Mesothelial cell of epicardium (in vitro differentiated cells): ENCODE measurements at regions not wholly inside any gene's neighbourhood (a gene's known extent, or its start where the extent isn't known, plus 50 kb on each side); places are given as distances from the start of the nearest gene placed in this dataset.

Source experiments
- DNase-seq, 2 experiments: peaks; one replicate each; pipeline ENCODE4 v3.0.0; 2021; ENCODE audit warnings: low spot score in 2 of 2; ENCODE audit not compliant: unreplicated experiment in 2 of 2
- H3K27ac Mint-ChIP-seq: 2 replicates; pipeline ENCODE4 v1.8.0; 2021; ENCODE audit warnings: mixed read lengths
- H3K27me3 Mint-ChIP-seq: 2 replicates; pipeline ENCODE4 v1.8.0; 2021; ENCODE audit warnings: low read depth, mixed read lengths
- H3K36me3 Mint-ChIP-seq: 2 replicates; pipeline ENCODE4 v1.8.0; 2021; ENCODE audit warnings: mixed read lengths
- H3K4me1 Mint-ChIP-seq: 2 replicates; pipeline ENCODE4 v1.8.0; 2021; ENCODE audit warnings: mixed read lengths
- H3K4me3 Mint-ChIP-seq: 2 replicates; pipeline ENCODE4 v1.8.0; 2021; ENCODE audit warnings: mild to moderate bottlenecking, moderate library complexity, mixed read lengths
- H3K9me3 Mint-ChIP-seq: 2 replicates; pipeline ENCODE4 v1.8.0; 2021; ENCODE audit warnings: mixed read lengths
- CTCF ChIP-seq: fragments of 200-600 bp; sonication (generic); IDR thresholded peaks from one replicate; pipeline ENCODE4 v1.5.0; 2021; ENCODE audit warnings: antibody characterized with exemption; ENCODE audit not compliant: unreplicated experiment

- Mint-ChIP-seq H3K9me3 (peaks cover 4% of the 10 kb centered on the region), H3K36me3 (no peaks in the 10 kb centered on the region), H3K4me1 (no peaks in the 10 kb centered on the region), H3K27me3 (peaks cover 14% of the 10 kb centered on the region), H3K27ac (no peak overlapping the region), H3K4me3 (no peak overlapping the region)
- no peak for TF ChIP-seq CTCF
- no peak for DNase-seq
Observed at GRCh38 chr1:5638582-5638981, 353.6 kb downstream of the NPHP4 start.

GRCh38 chr1:5637171-5637570, 355.1 kb downstream of the NPHP4 start:
- DNase-seq: peak in 1 of 2 experiments; percentile 28
- Mint-ChIP-seq H3K4me3 (no peak overlapping the region), H3K27me3 (peaks cover 14% of the 10 kb centered on the region), H3K36me3 (no peaks in the 10 kb centered on the region), H3K9me3 (peaks cover 4% of the 10 kb centered on the region), H3K4me1 (no peaks in the 10 kb centered on the region), H3K27ac (no peak overlapping the region)
- no peak for TF ChIP-seq CTCF

- DNase-seq: no peak
- Mint-ChIP-seq H3K4me3 (no peak overlapping the region), H3K4me1 (no peaks in the 10 kb centered on the region), H3K9me3 (peaks cover 4% of the 10 kb centered on the region), H3K36me3 (no peaks in the 10 kb centered on the region), H3K27me3 (peaks cover 13% of the 10 kb centered on the region), H3K27ac (no peak overlapping the region)
- TF ChIP-seq CTCF: no peak
Observed at GRCh38 chr1:5634893-5635292, 357.3 kb downstream of the NPHP4 start.

- Mint-ChIP-seq H3K4me3 (no peak overlapping the region), H3K27me3 (peaks cover 14% of the 10 kb centered on the region), H3K27ac (no peak overlapping the region), H3K36me3 (no peaks in the 10 kb centered on the region), H3K9me3 (peaks cover 4% of the 10 kb centered on the region), H3K4me1 (no peaks in the 10 kb centered on the region)
- TF ChIP-seq CTCF: no peak
- no peak for DNase-seq
Observed at GRCh38 chr1:5632814-5633213, 359.4 kb downstream of the NPHP4 start.

GRCh38 chr1:5632224-5632623, 360.0 kb downstream of the NPHP4 start:
- Mint-ChIP-seq H3K4me1 (no peaks in the 10 kb centered on the region), H3K36me3 (no peaks in the 10 kb centered on the region), H3K27me3 (peaks cover 16% of the 10 kb centered on the region), H3K4me3 (no peak overlapping the region), H3K9me3 (peaks cover 3% of the 10 kb centered on the region), H3K27ac (no peak overlapping the region)
- peak in 1 of 2 experiments; percentile 21 for DNase-seq
- no peak for TF ChIP-seq CTCF

- H3K4me1 Mint-ChIP-seq: no peaks in the 10 kb centered on the region
- DNase-seq: no peak
Observed at GRCh38 chr1:5628416-5628815, 363.8 kb downstream of the NPHP4 start.

More at GRCh38 chr1:5628416-5628815, 363.8 kb downstream of the NPHP4 start:
- no peak for TF ChIP-seq CTCF
- H3K9me3 Mint-ChIP-seq: no peaks in the 10 kb centered on the region
- no peak overlapping the region for H3K4me3 Mint-ChIP-seq
- H3K27me3 Mint-ChIP-seq: peaks cover 20% of the 10 kb centered on the region
- no peak overlapping the region for H3K27ac Mint-ChIP-seq
- H3K36me3 Mint-ChIP-seq: no peaks in the 10 kb centered on the region
